Natural killer cell treated with Interleukin-12 subunit alpha and Interleukin-12 subunit beta and Interleukin-15 and Interleukin-18, amount 100 ng/mL, for 72 hours (primary cell): ENCODE measurements at regions not wholly inside any gene's neighbourhood (a gene's known extent, or its start where the extent isn't known, plus 50 kb on each side); places are given as distances from the start of the nearest gene placed in this dataset.
A peak's percentile ranks its signal among the peaks of the same experiment; 100 is the strongest.

ENCODE experiments used
- ATAC-seq, 2 donors: fragments of 150-1000 bp; cut with Tn5 transposase in 1 of 2; sonication (Bioruptor Pico), chemical (Tn5 transposase) in 1 of 2; 2 replicates each; pipeline ENCODE4 v1.10.0; 2021
- DNase-seq: peaks from one replicate; pipeline ENCODE4 v3.0.0; 2022; ENCODE audit warnings: low spot score
- H3K27ac Mint-ChIP-seq, 2 donors: 1 replicate in 1 of 2; 2 replicates in 1 of 2; pipeline ENCODE4 v1.8.0; 2022; ENCODE audit warnings: mixed read lengths in 2 of 2, mild to moderate bottlenecking in 1 of 2, moderate library complexity in 1 of 2
- H3K27me3 Mint-ChIP-seq, 2 donors: 1 replicate in 1 of 2; 2 replicates in 1 of 2; pipeline ENCODE4 v1.8.0; 2022; ENCODE audit warnings: mixed read lengths in 2 of 2
- H3K36me3 Mint-ChIP-seq: one replicate; pipeline ENCODE4 v1.8.0; 2022; ENCODE audit warnings: mixed read lengths
- H3K4me1 Mint-ChIP-seq, 2 donors: 1 replicate in 1 of 2; 2 replicates in 1 of 2; pipeline ENCODE4 v1.8.0; 2022; ENCODE audit warnings: low read depth in 2 of 2, mixed read lengths in 2 of 2, mild to moderate bottlenecking in 1 of 2
- H3K4me3 Mint-ChIP-seq: one replicate; pipeline ENCODE4 v1.8.0; 2022; ENCODE audit warnings: mixed read lengths
- H3K9me3 Mint-ChIP-seq: 2 replicates; pipeline ENCODE4 v1.8.0; 2022; ENCODE audit warnings: mixed read lengths

DNA sequence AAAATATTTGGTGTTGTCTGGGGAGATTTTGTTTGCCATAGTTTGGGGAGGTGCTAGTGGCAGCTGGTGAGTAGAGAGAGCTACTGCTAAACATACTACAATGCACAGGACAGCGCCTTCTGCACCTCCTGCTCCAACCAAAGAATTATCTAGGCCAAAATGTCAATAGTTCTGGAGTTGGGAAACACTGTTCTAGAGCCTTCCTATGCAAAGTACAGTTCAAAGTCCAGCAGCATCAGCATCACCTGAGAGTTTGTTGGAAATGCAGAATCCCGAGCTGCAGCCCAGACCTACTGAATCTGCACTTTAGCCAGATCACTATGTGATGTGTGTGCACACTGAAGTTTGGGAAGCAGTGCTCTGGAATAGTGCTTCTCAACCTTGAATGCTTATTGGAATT is 290.7 kb downstream of the TCF7L2 start:
- no peak overlapping the region for H3K4me3 Mint-ChIP-seq
- no peaks in the 10 kb centered on the region for H3K9me3 Mint-ChIP-seq
- ATAC-seq (no peak), DNase-seq (no peak)
- peaks cover 27 to 39% of the 10 kb centered on the region in 2 donors for H3K27me3 Mint-ChIP-seq
- no peaks in the 10 kb centered on the region for H3K36me3 Mint-ChIP-seq
- H3K4me1 Mint-ChIP-seq: no peaks in the 10 kb centered on the region
- no peak overlapping the region for H3K27ac Mint-ChIP-seq

GRCh38 chr10:113241599-113242360 is 291.7 kb downstream of the TCF7L2 start:
- ATAC-seq (no peak), DNase-seq (no peak)
- H3K4me1 Mint-ChIP-seq: no peaks in the 10 kb centered on the region
- no peak overlapping the region for H3K27ac Mint-ChIP-seq
- H3K27me3 Mint-ChIP-seq: peaks cover 27 to 43% of the 10 kb centered on the region in 2 donors
- H3K4me3 Mint-ChIP-seq: no peak overlapping the region
- H3K36me3 Mint-ChIP-seq: no peaks in the 10 kb centered on the region
- no peaks in the 10 kb centered on the region for H3K9me3 Mint-ChIP-seq

DNA sequence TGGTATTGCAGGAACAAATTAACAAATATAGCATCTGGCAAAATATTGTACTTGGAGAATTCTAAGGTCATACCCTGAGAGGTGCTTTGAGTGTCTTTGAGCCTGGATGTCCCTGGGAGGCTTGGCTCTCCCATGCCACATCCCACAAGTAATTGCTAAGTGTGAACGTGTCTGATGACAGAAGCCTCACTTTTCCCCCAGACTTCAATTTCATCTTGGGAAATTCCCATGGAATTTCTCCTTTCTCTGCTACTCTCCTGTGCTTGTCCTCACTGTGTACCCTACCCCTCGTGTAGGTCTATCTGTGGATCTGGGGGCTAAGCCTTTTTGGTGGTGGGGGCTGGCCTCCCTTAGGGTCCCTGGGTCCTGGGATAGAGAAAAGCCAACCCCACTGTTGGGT is 293.3 kb downstream of the TCF7L2 start:
- Mint-ChIP-seq H3K4me3 (no peak overlapping the region), H3K4me1 (no peaks in the 10 kb centered on the region), H3K27me3 (peaks cover 27 to 39% of the 10 kb centered on the region in 2 donors), H3K36me3 (no peaks in the 10 kb centered on the region), H3K9me3 (no peaks in the 10 kb centered on the region), H3K27ac (no peak overlapping the region)
- DNase-seq: no peak
- no peak for ATAC-seq

DNA sequence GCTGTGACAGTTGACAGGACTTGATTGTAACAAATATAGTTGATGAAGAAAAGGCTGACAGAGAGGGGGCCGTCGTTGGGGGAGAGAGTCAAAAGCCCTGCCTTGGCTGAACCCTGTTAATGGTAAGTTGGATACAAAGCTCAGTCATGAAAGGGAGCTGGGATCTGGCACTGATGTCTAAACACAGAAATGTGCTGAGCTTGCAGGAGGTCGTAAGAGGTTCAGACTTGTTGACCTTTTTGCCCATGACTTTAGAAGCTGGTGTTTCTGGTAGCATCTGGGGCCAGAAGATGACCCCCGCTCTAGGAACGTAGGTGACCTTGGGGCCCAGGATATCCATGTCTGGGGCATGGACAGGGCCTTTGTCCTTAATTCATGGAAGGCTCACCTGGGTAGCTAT is 294.7 kb downstream of the TCF7L2 start:
- no peak for ATAC-seq

DNA sequence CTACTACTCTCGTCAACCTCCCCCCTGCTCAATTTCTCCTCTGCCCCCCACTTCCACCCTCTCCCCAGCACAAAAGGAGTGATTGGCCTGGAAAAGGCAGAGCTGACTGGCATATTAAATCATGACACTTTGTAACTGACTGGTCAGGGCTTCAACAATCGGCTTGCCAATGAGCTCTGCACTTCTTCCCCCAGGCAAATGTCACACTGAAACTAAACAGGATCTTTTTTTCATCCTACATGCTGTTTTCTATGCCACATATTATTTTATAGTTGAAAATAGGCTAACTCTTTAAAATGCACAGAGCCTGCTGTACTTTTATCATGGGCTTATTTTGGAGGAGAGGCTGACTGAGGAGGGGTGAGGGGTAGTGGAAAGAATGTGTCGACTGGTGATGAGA is 295.2 kb downstream of the TCF7L2 start:
- ATAC-seq: no peak
- Mint-ChIP-seq H3K27ac (no peak overlapping the region), H3K27me3 (peaks cover 16 to 31% of the 10 kb centered on the region in 2 donors), H3K4me3 (no peak overlapping the region), H3K36me3 (no peaks in the 10 kb centered on the region), H3K9me3 (no peaks in the 10 kb centered on the region), H3K4me1 (no peaks in the 10 kb centered on the region)
- DNase-seq: peak; percentile 31

More for the DNA sequence above, 294.7 kb downstream of the TCF7L2 start:
- DNase-seq: peak; percentile 18
- Mint-ChIP-seq H3K36me3 (no peaks in the 10 kb centered on the region), H3K27me3 (peaks cover 20 to 36% of the 10 kb centered on the region in 2 donors), H3K4me3 (no peak overlapping the region), H3K9me3 (no peaks in the 10 kb centered on the region), H3K4me1 (no peaks in the 10 kb centered on the region), H3K27ac (no peak overlapping the region)

- no peaks in the 10 kb centered on the region for H3K9me3 Mint-ChIP-seq
- no peaks in the 10 kb centered on the region for H3K36me3 Mint-ChIP-seq
- DNase-seq (no peak), ATAC-seq (no peak)
- H3K4me3 Mint-ChIP-seq: no peak overlapping the region
- H3K27me3 Mint-ChIP-seq: peaks cover 14 to 33% of the 10 kb centered on the region in 2 donors
- no peak overlapping the region for H3K27ac Mint-ChIP-seq
- H3K4me1 Mint-ChIP-seq: no peaks in the 10 kb centered on the region
Observed at GRCh38 chr10:113247050-113247449, 297.0 kb downstream of the TCF7L2 start.

DNA sequence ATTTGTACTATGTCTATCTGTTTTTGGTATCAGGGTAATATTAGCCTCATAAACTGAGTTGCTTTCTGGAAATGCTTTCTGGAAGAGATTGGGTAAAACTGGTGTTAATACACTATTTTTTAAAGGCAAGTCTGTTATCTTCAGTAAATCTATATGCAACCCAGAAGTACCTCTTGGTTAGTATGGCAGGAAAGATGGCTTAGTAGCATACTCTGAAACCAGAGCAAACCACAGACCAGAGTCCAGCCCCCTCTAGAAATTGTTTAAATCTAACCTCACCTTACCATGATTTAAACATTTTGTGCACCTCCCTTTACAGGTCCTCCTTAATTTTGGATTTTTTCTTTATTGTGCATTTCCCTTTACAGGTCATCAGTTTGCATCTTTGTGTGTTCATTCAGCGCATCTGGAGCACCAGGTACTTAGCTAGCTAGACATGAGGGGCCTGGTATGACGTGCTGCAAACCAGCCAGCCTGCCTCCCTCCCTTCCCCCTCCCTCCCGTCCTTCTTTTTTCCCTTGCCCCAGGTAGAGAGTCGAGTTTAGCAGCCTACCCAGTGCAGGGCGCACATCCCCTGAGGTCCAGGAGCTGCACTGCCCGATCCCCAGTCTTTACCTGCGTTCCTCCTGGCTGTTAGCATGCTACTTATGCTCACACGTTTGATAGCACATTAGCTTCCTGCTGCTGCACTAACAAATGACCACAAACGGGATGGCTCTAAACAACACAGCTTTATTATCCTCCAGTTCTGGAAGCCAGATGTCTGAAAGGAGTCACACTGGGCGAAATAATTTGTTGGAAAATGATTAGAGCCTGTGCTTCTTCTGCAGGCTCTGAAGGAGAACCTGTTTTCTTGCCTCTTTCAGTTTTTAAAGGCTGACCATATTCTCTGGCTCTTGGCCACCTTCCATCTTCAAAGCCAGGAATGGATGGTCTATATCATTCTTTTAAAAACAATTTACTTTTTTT is 299.9 kb upstream of the HABP2 start:
- ATAC-seq (no peak), DNase-seq (no peak)
- Mint-ChIP-seq H3K4me3 (no peak overlapping the region), H3K27me3 (peaks cover 9 to 40% of the 10 kb centered on the region in 2 donors), H3K9me3 (no peaks in the 10 kb centered on the region), H3K36me3 (no peaks in the 10 kb centered on the region), H3K4me1 (no peaks in the 10 kb centered on the region), H3K27ac (no peak overlapping the region)

DNA sequence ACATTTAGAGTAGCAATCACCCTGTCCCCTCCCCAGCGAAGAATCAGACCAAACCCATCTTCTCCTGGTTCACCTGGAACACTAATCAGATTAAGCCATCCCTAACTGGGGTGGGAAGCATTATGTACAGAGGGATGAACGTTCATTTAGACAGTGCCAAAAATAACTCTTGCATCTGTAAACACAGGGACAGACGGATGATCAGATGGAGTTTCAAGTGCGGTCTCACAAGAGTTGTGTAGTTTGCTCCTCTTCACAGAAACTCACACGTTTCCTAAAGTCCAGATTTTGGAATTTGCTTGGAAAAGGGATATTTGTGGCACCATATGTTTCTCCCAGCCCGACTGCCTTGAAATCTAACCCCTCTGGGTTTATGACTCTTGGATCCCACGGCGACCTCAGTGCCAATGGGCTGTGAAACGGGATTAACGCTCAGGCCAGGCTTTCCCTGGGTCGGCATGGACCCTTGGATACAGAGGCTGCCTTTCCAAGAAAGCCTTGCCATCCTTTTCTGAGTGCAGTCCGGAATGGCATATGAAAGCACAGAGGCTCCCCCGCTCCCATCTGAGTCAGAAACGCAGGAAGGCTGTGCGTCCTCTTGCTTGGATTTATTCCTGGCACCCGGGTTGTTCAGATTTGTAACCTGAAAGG is 293.2 kb upstream of the HABP2 start:
- Mint-ChIP-seq H3K4me3 (no peak overlapping the region), H3K4me1 (no peaks in the 10 kb centered on the region), H3K27me3 (peaks cover 10 to 41% of the 10 kb centered on the region in 2 donors), H3K27ac (no peak overlapping the region), H3K36me3 (no peaks in the 10 kb centered on the region), H3K9me3 (no peaks in the 10 kb centered on the region)
- DNase-seq: no peak
- no peak for ATAC-seq

GRCh38 chr10:113261161-113261560 is 291.7 kb upstream of the HABP2 start:
- H3K9me3 Mint-ChIP-seq: no peaks in the 10 kb centered on the region
- no peaks in the 10 kb centered on the region for H3K36me3 Mint-ChIP-seq
- H3K4me3 Mint-ChIP-seq: no peak overlapping the region
- DNase-seq (no peak), ATAC-seq (no peak)
- H3K27me3 Mint-ChIP-seq: peaks cover 10 to 38% of the 10 kb centered on the region in 2 donors
- no peaks in the 10 kb centered on the region for H3K4me1 Mint-ChIP-seq
- H3K27ac Mint-ChIP-seq: no peak overlapping the region

DNA sequence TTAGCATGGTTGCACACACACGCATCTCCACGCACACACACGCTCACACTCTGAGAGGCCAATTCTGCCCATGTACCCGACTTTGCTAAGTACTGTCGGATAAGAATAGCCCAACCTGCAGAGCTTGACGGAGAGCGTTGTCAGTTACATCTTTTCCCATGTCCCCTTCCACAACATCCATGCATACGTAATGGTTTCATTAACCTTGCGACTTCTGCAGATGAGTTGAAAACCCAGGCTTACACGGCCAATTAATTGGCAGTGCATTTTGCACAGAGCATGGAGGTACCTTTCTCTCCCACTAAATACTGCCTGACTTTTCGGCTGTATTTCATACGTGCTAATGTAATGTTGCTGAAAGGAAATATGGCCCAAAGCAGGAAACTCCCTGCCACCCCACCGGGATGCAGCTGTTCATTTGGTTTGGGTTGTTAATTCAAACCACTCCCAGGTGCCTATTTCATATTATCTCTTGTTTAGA is 291.2 kb upstream of the HABP2 start:
- peaks cover 10 to 33% of the 10 kb centered on the region in 2 donors for H3K27me3 Mint-ChIP-seq

DNA sequence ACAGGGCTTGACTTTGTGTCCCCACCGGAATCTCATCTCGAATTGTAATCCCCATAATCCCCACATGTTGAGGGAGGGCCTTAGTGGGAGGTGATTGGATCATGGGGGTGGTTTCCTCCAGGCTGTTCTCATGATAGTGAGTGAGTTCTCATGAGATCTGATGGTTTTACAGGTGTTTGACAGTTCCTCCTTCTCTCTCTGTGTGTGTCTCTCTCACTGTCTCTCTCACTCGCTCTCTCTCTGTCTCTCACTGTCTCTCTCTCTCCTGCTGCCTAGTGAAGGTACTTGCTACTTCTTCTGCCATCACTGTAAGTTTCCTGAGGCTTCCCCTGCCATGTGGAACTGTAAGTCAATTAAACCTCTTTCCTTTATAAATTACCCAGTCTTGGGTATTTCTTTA is 289.8 kb upstream of the HABP2 start:
- no peaks in the 10 kb centered on the region for H3K4me1 Mint-ChIP-seq

More for the DNA sequence above, 291.2 kb upstream of the HABP2 start:
- H3K27ac Mint-ChIP-seq: no peak overlapping the region
- no peak for ATAC-seq
- H3K36me3 Mint-ChIP-seq: no peaks in the 10 kb centered on the region
- no peak overlapping the region for H3K4me3 Mint-ChIP-seq
- DNase-seq: no peak
- no peaks in the 10 kb centered on the region for H3K9me3 Mint-ChIP-seq
- no peaks in the 10 kb centered on the region for H3K4me1 Mint-ChIP-seq

GRCh38 chr10:113264333-113265131 is 288.3 kb upstream of the HABP2 start:
- Mint-ChIP-seq H3K36me3 (no peaks in the 10 kb centered on the region), H3K9me3 (no peaks in the 10 kb centered on the region), H3K27ac (no peak overlapping the region), H3K4me1 (no peaks in the 10 kb centered on the region), H3K27me3 (peaks cover 12 to 29% of the 10 kb centered on the region in 2 donors), H3K4me3 (no peak overlapping the region)
- no peak for DNase-seq
- ATAC-seq: no peak

More for the DNA sequence above, 289.8 kb upstream of the HABP2 start:
- Mint-ChIP-seq H3K9me3 (no peaks in the 10 kb centered on the region), H3K27ac (no peak overlapping the region), H3K36me3 (no peaks in the 10 kb centered on the region), H3K4me3 (no peak overlapping the region), H3K27me3 (peaks cover 9 to 27% of the 10 kb centered on the region in 2 donors)
- no peak for DNase-seq
- no peak for ATAC-seq

DNA sequence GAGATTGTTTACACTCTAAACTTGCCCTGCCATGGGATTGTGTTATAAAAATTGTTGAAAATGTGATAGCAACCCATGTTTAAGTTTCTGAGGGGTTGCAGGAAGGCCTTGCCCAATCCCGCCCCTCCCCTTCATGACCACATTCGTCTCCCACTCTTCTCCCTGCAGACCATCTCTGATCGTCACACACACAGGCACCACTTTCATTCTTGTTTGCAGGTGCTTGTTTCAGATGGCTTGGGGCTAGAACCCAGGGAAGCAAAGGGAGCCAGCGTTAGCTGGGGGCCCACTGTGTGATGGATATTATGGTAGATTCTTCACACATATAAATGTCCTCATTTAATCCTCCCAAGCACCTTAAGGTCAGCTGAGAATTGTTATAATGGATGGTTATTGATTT is 286.7 kb upstream of the HABP2 start:
- Mint-ChIP-seq H3K9me3 (no peaks in the 10 kb centered on the region), H3K4me1 (no peaks in the 10 kb centered on the region), H3K27ac (no peak overlapping the region), H3K36me3 (no peaks in the 10 kb centered on the region), H3K27me3 (peaks cover 12 to 23% of the 10 kb centered on the region in 2 donors), H3K4me3 (no peak overlapping the region)
- ATAC-seq (no peak), DNase-seq (no peak)
